ENCODE measurements at regions not wholly inside any gene's neighbourhood (a gene's known extent, or its start where the extent isn't known, plus 50 kb on each side); places are given as distances from the start of the nearest gene placed in this dataset.

GRCh38 chr2:64379186-64379585, 74.8 kb upstream of the LGALSL start:
- TF ChIP-seq POLR2A (IDR thresholded peaks at IDR 0.05) (no peak), CTCF (IDR thresholded peaks at IDR 0.05) (no peak)
